GM12875 (cell line): ENCODE measurements at regions not wholly inside any gene's neighbourhood (a gene's known extent, or its start where the extent isn't known, plus 50 kb on each side); places are given as distances from the start of the nearest gene placed in this dataset.

Source experiments
- H3K4me3 ChIP-seq: one replicate; pipeline ENCODE4 v1.5.1; 2011; ENCODE audit warnings: low read depth, low read length, control low read depth
- TF ChIP-seq, protein P1 (sequence below): IDR thresholded peaks from 2 replicates; pipeline ENCODE4 v1.5.1; 2011; ENCODE audit warnings: low read depth, mild to moderate bottlenecking, control low read depth, inconsistent platforms, low read length, moderate library complexity, borderline replicate concordance; ENCODE audit not compliant: insufficient read depth

- TF ChIP-seq, protein P1, sequence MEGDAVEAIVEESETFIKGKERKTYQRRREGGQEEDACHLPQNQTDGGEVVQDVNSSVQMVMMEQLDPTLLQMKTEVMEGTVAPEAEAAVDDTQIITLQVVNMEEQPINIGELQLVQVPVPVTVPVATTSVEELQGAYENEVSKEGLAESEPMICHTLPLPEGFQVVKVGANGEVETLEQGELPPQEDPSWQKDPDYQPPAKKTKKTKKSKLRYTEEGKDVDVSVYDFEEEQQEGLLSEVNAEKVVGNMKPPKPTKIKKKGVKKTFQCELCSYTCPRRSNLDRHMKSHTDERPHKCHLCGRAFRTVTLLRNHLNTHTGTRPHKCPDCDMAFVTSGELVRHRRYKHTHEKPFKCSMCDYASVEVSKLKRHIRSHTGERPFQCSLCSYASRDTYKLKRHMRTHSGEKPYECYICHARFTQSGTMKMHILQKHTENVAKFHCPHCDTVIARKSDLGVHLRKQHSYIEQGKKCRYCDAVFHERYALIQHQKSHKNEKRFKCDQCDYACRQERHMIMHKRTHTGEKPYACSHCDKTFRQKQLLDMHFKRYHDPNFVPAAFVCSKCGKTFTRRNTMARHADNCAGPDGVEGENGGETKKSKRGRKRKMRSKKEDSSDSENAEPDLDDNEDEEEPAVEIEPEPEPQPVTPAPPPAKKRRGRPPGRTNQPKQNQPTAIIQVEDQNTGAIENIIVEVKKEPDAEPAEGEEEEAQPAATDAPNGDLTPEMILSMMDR: no peak
- no peak overlapping the region for H3K4me3 ChIP-seq
These were observed 90.7 kb upstream of the MEF2A start for GRCh38 chr15:99474909-99475753.

DNA sequence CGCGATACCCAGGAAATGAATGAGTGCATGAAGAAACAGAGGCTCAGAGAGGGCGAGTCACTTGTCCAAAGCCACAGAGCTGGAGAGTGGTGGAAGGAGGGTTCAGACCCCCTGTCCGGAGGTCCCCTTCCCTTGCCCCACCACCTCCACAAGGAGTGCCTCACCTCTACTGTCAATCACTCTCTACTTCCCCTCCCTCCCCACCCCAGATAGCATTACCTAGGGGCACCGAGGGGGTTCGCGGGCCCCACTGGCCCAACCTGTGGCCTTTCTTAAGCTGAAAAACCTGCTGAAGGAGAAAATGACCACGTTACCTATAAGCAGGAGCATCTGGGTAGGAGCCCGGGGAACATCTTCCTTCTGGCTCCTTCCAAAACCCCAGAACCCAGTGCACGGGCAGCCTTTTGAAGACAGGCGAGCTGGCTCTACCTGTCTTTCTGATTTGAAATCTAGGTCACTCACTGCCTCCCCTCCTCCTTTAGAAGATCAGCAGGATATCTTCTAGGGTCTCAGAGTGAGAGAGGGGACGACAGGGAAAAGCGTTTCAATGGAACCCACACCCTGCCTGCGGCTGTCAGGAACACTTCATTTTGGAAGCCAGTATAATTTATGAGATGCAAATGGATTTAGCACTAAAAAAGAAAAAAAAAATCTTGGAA is 89.9 kb upstream of the MEF2A start:
- no peak overlapping the region for H3K4me3 ChIP-seq
- TF ChIP-seq, protein P1: no peak

- no peak overlapping the region for H3K4me3 ChIP-seq
- TF ChIP-seq, protein P1: no peak
These were observed 89.2 kb upstream of the MEF2A start for GRCh38 chr15:99476413-99477222.

DNA sequence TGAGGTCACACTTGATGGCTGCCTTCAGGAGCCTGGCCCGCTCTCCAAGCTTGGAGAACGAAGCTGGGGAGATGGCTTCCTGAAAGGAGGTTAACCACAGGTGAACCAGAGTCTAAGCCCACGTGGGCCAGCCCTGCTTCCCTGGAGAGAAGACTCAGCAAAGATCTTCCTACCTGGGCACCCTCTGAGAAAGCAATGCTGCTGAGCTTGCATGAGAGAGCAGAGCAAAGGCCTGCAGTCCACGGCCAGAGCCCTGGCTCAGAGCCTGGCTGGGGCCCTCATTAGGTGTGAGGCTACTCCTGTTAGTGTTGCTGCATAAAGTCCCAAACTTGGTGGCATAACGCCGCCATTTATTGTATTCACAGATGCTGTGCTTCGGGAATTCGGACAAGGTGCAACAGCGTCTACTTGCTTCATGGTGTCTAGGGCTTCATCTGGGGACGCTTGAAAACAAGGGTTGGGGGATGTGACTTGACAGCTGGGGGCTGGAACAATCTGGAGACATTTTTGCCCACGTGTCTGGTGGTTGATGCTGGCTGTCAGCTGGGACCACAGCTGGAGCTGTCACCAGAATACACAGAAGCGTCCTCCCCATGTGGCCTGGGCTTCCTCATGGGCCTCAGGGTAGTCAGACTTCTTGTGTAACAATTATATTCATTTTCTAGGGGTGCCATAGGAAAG is 87.9 kb upstream of the MEF2A start:
- TF ChIP-seq, protein P1: no peak
- no peak overlapping the region for H3K4me3 ChIP-seq

DNA sequence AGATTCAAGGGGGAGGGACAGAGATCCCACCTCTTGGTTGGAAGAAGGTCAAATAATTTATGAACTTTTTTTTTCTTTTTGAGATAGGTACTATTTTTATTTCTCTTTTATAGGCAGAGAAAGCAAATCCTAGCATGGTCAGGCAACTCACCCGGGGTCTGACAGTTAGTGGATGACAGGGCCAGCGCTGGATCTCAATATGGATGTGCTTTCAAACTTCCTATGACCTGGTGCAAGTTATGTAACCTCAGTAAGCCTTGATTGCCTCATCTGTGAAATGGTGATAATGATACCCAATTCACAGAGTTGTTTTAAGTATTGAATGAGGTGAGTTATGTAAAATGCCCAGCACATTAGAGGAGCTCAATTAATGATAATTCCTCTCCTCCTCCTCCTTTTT is 86.8 kb upstream of the MEF2A start:
- H3K4me3 ChIP-seq: no peak overlapping the region
- TF ChIP-seq, protein P1: no peak

DNA sequence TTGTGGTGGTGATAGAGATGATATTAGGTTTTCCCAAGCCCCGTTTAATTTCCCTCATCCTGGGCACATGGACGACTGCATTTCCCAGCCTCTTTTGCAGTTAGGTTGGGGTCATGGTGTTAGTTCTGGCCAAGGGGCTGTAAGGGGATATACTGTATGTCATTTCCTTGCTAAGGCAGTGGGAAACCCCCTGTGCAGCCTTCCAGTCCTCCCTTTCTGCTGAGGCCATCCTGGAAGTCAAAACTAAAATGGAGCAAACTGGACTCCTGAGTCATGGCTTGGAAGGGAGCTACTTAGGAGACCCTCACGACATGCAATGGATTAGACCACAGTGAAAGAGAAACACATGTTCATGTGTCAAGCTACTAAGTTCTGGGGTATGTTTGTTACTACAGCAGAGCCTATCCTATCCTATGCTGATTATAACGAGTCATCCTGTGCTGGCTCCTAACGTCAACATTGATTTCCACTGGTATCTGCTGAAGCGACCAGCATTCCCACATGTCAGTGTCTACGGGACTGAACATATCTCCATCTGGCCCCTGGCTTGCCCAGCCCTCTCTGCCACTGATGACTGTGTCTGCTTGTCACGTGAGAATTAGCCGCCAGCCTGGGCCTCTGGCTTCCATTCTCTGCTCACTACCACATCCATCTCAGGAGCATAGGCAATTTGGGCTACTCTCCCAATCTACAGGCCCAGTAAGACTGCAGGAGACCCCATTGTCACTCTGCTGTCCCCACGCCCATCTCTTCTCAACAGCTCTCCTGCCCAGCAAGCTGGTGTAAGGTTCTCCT is 85.6 kb upstream of the MEF2A start:
- H3K4me3 ChIP-seq: no peak overlapping the region
- TF ChIP-seq, protein P1: no peak
